ENCODE measurements at regions not wholly inside any gene's neighbourhood (a gene's known extent, or its start where the extent isn't known, plus 50 kb on each side); places are given as distances from the start of the nearest gene placed in this dataset.

GRCh38 chr22:27218012-27218920, 560.9 kb downstream of the MIAT start:
- TF ChIP-seq SP1 (IDR thresholded peaks at IDR 0.05; ENCODE audit: low read depth, low read length) (no peak), CEBPB (IDR thresholded peaks at IDR 0.05; ENCODE audit: low read depth, low read length) (no peak), EZH2 (IDR thresholded peaks at IDR 0.05; ENCODE audit: low read depth, low read length, severe bottlenecking) (no peak), EP300 (IDR thresholded peaks at IDR 0.05; ENCODE audit: borderline replicate concordance in 1 of 2, low read depth in 2 of 2, low read length in 2 of 2) (no peak), MAFK (IDR thresholded peaks at IDR 0.05; ENCODE audit: low read depth, low read length) (no peak), POLR2A (IDR thresholded peaks at IDR 0.05; ENCODE audit: control extremely low read depth in 1 of 2, low read depth in 2 of 2, low read length in 2 of 2) (no peak), RFX5 (IDR thresholded peaks at IDR 0.05; ENCODE audit: borderline replicate concordance, low read depth, low read length) (no peak), SRF (IDR thresholded peaks at IDR 0.05; ENCODE audit: low read depth, low read length) (no peak), TEAD4 (IDR thresholded peaks at IDR 0.05; ENCODE audit: low read depth, low read length) (no peak), SIN3A (conservative IDR thresholded peaks at IDR 0.05 in 1 of 2, IDR thresholded peaks at IDR 0.05 in 1 of 2; ENCODE audit: low read depth in 1 of 2, low read length in 2 of 2) (no peak)
- TF ChIP-seq, protein P1, sequence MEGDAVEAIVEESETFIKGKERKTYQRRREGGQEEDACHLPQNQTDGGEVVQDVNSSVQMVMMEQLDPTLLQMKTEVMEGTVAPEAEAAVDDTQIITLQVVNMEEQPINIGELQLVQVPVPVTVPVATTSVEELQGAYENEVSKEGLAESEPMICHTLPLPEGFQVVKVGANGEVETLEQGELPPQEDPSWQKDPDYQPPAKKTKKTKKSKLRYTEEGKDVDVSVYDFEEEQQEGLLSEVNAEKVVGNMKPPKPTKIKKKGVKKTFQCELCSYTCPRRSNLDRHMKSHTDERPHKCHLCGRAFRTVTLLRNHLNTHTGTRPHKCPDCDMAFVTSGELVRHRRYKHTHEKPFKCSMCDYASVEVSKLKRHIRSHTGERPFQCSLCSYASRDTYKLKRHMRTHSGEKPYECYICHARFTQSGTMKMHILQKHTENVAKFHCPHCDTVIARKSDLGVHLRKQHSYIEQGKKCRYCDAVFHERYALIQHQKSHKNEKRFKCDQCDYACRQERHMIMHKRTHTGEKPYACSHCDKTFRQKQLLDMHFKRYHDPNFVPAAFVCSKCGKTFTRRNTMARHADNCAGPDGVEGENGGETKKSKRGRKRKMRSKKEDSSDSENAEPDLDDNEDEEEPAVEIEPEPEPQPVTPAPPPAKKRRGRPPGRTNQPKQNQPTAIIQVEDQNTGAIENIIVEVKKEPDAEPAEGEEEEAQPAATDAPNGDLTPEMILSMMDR (IDR thresholded peaks at IDR 0.05; ENCODE audit: control extremely low read depth in 1 of 3, insufficient read depth in 1 of 3, low read depth in 1 of 3, low read length in 3 of 3): no peak
- TF ChIP-seq, protein P2, sequence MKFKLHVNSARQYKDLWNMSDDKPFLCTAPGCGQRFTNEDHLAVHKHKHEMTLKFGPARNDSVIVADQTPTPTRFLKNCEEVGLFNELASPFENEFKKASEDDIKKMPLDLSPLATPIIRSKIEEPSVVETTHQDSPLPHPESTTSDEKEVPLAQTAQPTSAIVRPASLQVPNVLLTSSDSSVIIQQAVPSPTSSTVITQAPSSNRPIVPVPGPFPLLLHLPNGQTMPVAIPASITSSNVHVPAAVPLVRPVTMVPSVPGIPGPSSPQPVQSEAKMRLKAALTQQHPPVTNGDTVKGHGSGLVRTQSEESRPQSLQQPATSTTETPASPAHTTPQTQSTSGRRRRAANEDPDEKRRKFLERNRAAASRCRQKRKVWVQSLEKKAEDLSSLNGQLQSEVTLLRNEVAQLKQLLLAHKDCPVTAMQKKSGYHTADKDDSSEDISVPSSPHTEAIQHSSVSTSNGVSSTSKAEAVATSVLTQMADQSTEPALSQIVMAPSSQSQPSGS (IDR thresholded peaks at IDR 0.05; ENCODE audit: low read length): no peak

All from H1 (cell line).